GM21786 (cell line): ENCODE measurements at regions not wholly inside any gene's neighbourhood (a gene's known extent, or its start where the extent isn't known, plus 50 kb on each side); places are given as distances from the start of the nearest gene placed in this dataset.

Source experiments
- ATAC-seq: cut with Tn5 transposase; IDR thresholded peaks from one replicate; pipeline ENCODE4 v1.9.1; 2021; ENCODE audit not compliant: unreplicated experiment

- no peak for ATAC-seq
Observed at GRCh38 chr15:81987628-81988027, 58.2 kb downstream of the MEX3B start.

- no peak for ATAC-seq
Observed at GRCh38 chr15:81983497-81983896, 62.3 kb downstream of the MEX3B start.

GRCh38 chr15:81982808-81983207 lies 63.0 kb downstream of the MEX3B start:
- ATAC-seq: no peak

GRCh38 chr15:81981908-81982307 lies 63.9 kb downstream of the MEX3B start:
- no peak for ATAC-seq

GRCh38 chr15:81977464-81977863 lies 68.4 kb downstream of the MEX3B start:
- no peak for ATAC-seq

GRCh38 chr15:81968691-81969090 lies 77.1 kb downstream of the MEX3B start:
- ATAC-seq: no peak

- ATAC-seq: no peak
Observed at GRCh38 chr15:81966631-81967030, 79.2 kb downstream of the MEX3B start.

- no peak for ATAC-seq
Observed at GRCh38 chr15:81962482-81962881, 83.3 kb downstream of the MEX3B start.

- no peak for ATAC-seq
Observed at GRCh38 chr15:81959196-81959595, 86.6 kb downstream of the MEX3B start.

GRCh38 chr15:81957698-81958097 lies 88.1 kb downstream of the MEX3B start:
- ATAC-seq: no peak

GRCh38 chr15:81955382-81956062 lies 90.3 kb downstream of the MEX3B start:
- no peak for ATAC-seq

- ATAC-seq: no peak
Observed at GRCh38 chr15:81954158-81954783, 91.5 kb downstream of the MEX3B start.

- no peak for ATAC-seq
Observed at GRCh38 chr15:81950841-81951414, 94.9 kb downstream of the MEX3B start.

- no peak for ATAC-seq
Observed at GRCh38 chr15:81948751-81949150, 97.1 kb downstream of the MEX3B start.

- no peak for ATAC-seq
Observed at GRCh38 chr15:81948222-81948621, 97.6 kb downstream of the MEX3B start.

- ATAC-seq: no peak
Observed at GRCh38 chr15:81947548-81947947, 98.3 kb downstream of the MEX3B start.

GRCh38 chr15:81945014-81945615 lies 100.7 kb downstream of the MEX3B start:
- ATAC-seq: no peak

- ATAC-seq: no peak
Observed at GRCh38 chr15:81942655-81943195, 103.1 kb downstream of the MEX3B start.

- no peak for ATAC-seq
Observed at GRCh38 chr15:81942157-81942556, 103.7 kb downstream of the MEX3B start.

- no peak for ATAC-seq
Observed at GRCh38 chr15:81941479-81941878, 104.3 kb downstream of the MEX3B start.

- no peak for ATAC-seq
Observed at GRCh38 chr15:81940467-81941451, 105.1 kb downstream of the MEX3B start.
